K562 (cell line): ENCODE measurements at regions not wholly inside any gene's neighbourhood (a gene's known extent, or its start where the extent isn't known, plus 50 kb on each side); places are given as distances from the start of the nearest gene placed in this dataset.

ENCODE experiments used
- ATAC-seq: fragments of 200-7000 bp; cut with Tn5 transposase; 3 replicates; pipeline ENCODE4 v1.9.1; 2020; ENCODE audit warnings: moderate library complexity
- BruUV-seq: library from RNA; stranded (reverse); fragments of 400-500 nt; replicated peaks from 2 replicates; lab custom pipeline; 2021; lab: Mats Ljungman, UMichigan
- CTCF ChIA-PET: fragments of 300-600 bp; formaldehyde crosslinking; extraction: SDS; loops from one replicate; lab custom pipeline; 2021; ENCODE audit warnings: low intra/inter-chr PET ratio; lab: Yijun Ruan, JAX
- POLR2A ChIA-PET: fragments of 300-600, 350-650 bp; sonication (Branson Sonifier 250); formaldehyde crosslinking; extraction: SDS; loops from one replicate; lab custom pipeline; 2021; ENCODE audit warnings: antibody characterized with exemption, inconsistent platforms; lab: Yijun Ruan, JAX
- DNase-seq, 4 experiments: peaks; one replicate each; pipeline versions ENCODE4 v3.0.0 to v3.0.0-alpha.2; 2011 to 2018; ENCODE audit warnings: low spot score in 3 of 4, mixed read lengths in 3 of 4; ENCODE audit errors: extremely low read depth in 1 of 4
- FAIRE-seq: peaks from 2 replicates; lab custom pipeline; 2011; peaks lifted over from hg19 to GRCh38; lab: Jason Lieb, UNC
- H2AFZ ChIP-seq: 2 replicates; pipeline ENCODE4 v1.6.0; 2011; ENCODE audit warnings: low read depth, low read length, control low read depth, inconsistent platforms
- H3K27ac ChIP-seq: fragments of 200-600 bp; 3 replicates; pipeline ENCODE4 v1.8.0; 2011; ENCODE audit warnings: low read depth, mild to moderate bottlenecking, control low read depth, inconsistent platforms, low read length, moderate library complexity, mixed read lengths; ENCODE audit errors: extremely low read depth
- H3K27me3 ChIP-seq, 2 experiments: fragments of 300-600 bp in 1 of 2; 2 replicates in 1 of 2; 3 replicates in 1 of 2; pipeline versions ENCODE4 v1.6.0 to v1.8.0; 2011; ENCODE audit warnings: inconsistent platforms in 2 of 2, low read length in 2 of 2, mild to moderate bottlenecking in 1 of 2, mixed read lengths in 1 of 2, moderate library complexity in 1 of 2; ENCODE audit not compliant: control insufficient read depth in 2 of 2, insufficient read depth in 2 of 2
- H3K36me3 ChIP-seq: fragments of 300-600 bp; 3 replicates; pipeline ENCODE4 v1.8.0; 2011; ENCODE audit warnings: mild to moderate bottlenecking, low read length, inconsistent platforms; ENCODE audit not compliant: control insufficient read depth, insufficient read depth
- H3K4me1 ChIP-seq, 2 experiments: fragments of 200-600 bp in 1 of 2; replicated peaks in 1 of 2; 2 replicates in 1 of 2; 3 replicates in 1 of 2; pipeline versions ENCODE4 v1.5.1 to v1.8.0; 2011; ENCODE audit warnings: inconsistent platforms in 2 of 2, low read length in 2 of 2, mild to moderate bottlenecking in 1 of 2, mixed read lengths in 1 of 2, moderate library complexity in 1 of 2; ENCODE audit not compliant: control insufficient read depth in 2 of 2, insufficient read depth in 2 of 2
- H3K4me2 ChIP-seq: 2 replicates; pipeline ENCODE4 v1.6.1; 2011; ENCODE audit warnings: low read length, control low read depth, inconsistent platforms, mixed read lengths; ENCODE audit not compliant: insufficient read depth
- H3K4me3 ChIP-seq: fragments of 200-600 bp; sonication (generic), shearing (Covaris generic); 2 replicates; pipeline ENCODE4 v1.5.1; 2016; ENCODE audit warnings: control low read depth, inconsistent platforms
- H3K79me2 ChIP-seq: fragments of 200-600 bp; 3 replicates; pipeline ENCODE4 v1.8.0; 2011; ENCODE audit warnings: low read length, inconsistent platforms; ENCODE audit not compliant: control insufficient read depth, insufficient read depth
- H3K9ac ChIP-seq, 2 experiments: 2 replicates each; pipeline versions ENCODE4 v1.6.0 to v1.6.1; 2011; ENCODE audit warnings: low read depth in 2 of 2, low read length in 2 of 2, control low read depth in 1 of 2, inconsistent platforms in 1 of 2, mild to moderate bottlenecking in 1 of 2, mixed read lengths in 1 of 2; ENCODE audit not compliant: insufficient read depth in 1 of 2
- H3K9me1 ChIP-seq: one replicate; pipeline ENCODE4 v1.6.0; 2011; ENCODE audit warnings: inconsistent platforms, mild to moderate bottlenecking, low read length, moderate library complexity; ENCODE audit not compliant: control insufficient read depth, insufficient read depth
- H3K9me3 ChIP-seq: replicated peaks from 2 replicates; pipeline ENCODE4 v1.5.1; 2011; ENCODE audit warnings: low read depth, low read length, inconsistent platforms; ENCODE audit not compliant: control insufficient read depth, insufficient read depth
- H4K20me1 ChIP-seq: replicated peaks from 2 replicates; pipeline ENCODE4 v1.6.1; 2011; ENCODE audit warnings: low read length, inconsistent platforms, mixed read lengths; ENCODE audit not compliant: control insufficient read depth, insufficient read depth
- DDX20 ChIP-seq: fragments of 450-650 bp; IDR thresholded peaks from 2 replicates; pipeline ENCODE4 v1.6.1; 2016; ENCODE audit warnings: missing genetic modification characterization, low read depth, mild to moderate bottlenecking, missing compliant biosample characterization, moderate library complexity
- DPF2 ChIP-seq: fragments of 450-650 bp; IDR thresholded peaks from 2 replicates; pipeline ENCODE4 v1.6.1; 2016
- GTF2F1 ChIP-seq: IDR thresholded peaks from 2 replicates; pipeline ENCODE4 v1.6.1; 2011; ENCODE audit warnings: low read depth, low read length, improper control_type of control experiment
- KAT8 ChIP-seq: fragments of 450-650 bp; IDR thresholded peaks from 2 replicates; pipeline ENCODE4 v1.6.1; 2016; ENCODE audit warnings: low read depth, mild to moderate bottlenecking
- MCM2 ChIP-seq: fragments of 450-650 bp; IDR thresholded peaks from 2 replicates; pipeline ENCODE4 v1.6.1; 2017; ENCODE audit warnings: low read depth, mild to moderate bottlenecking
- MTA2 ChIP-seq: fragments of 450-650 bp; IDR thresholded peaks from 2 replicates; pipeline ENCODE4 v1.6.1; 2016; ENCODE audit warnings: low read depth
- NR2C2 ChIP-seq, 2 experiments: fragments of 200-800 bp in 1 of 2; sonication (Bioruptor generic) in 1 of 2; sonication (generic) in 1 of 2; formaldehyde crosslinking in 1 of 2; IDR thresholded peaks; 2 replicates each; pipeline versions ENCODE4 v1.6.1 to v1.8.0; 2016 to 2022; ENCODE audit warnings: mild to moderate bottlenecking in 1 of 2, missing compliant biosample characterization in 1 of 2, missing genetic modification characterization in 1 of 2, missing genetic modification reagents in 1 of 2
- POLR2AphosphoS5 ChIP-seq: IDR thresholded peaks from 2 replicates; pipeline ENCODE4 v1.6.1; 2011; ENCODE audit warnings: mild to moderate bottlenecking, low read depth, low read length, moderate library complexity; ENCODE audit not compliant: control insufficient read depth, insufficient read depth
- RBM15 ChIP-seq: fragments of 200-400 bp; formaldehyde crosslinking; IDR thresholded peaks from 2 replicates; pipeline ENCODE4 v1.6.1; 2018; ENCODE audit warnings: mild to moderate bottlenecking, low read length, moderate library complexity; ENCODE audit not compliant: insufficient read depth
- SIN3B ChIP-seq: fragments of 450-650 bp; IDR thresholded peaks from 2 replicates; pipeline ENCODE4 v1.6.1; 2017; ENCODE audit warnings: low read depth, mild to moderate bottlenecking, moderate library complexity
- TAL1 ChIP-seq: fragments of 450-650 bp; IDR thresholded peaks from 2 replicates; pipeline ENCODE4 v1.6.1; 2016; ENCODE audit warnings: mild to moderate bottlenecking
- XRCC3 ChIP-seq: fragments of 450-650 bp; IDR thresholded peaks from 2 replicates; pipeline ENCODE4 v1.6.1; 2017; ENCODE audit warnings: mild to moderate bottlenecking, moderate library complexity
- YY1 ChIP-seq, 3 experiments: IDR thresholded peaks; 2 replicates each; pipeline ENCODE4 v1.6.1; 2011; ENCODE audit warnings: low read length in 2 of 3, mild to moderate bottlenecking in 2 of 3, moderate library complexity in 2 of 3, borderline replicate concordance in 1 of 3, control low read depth in 1 of 3, low read depth in 1 of 3; ENCODE audit not compliant: insufficient read depth in 3 of 3, insufficient replicate concordance in 2 of 3, control insufficient read depth in 1 of 3, insufficient read length in 1 of 3; ENCODE audit errors: extremely low read depth in 1 of 3
- ZFX ChIP-seq: sonication (generic); formaldehyde crosslinking; IDR thresholded peaks from 2 replicates; pipeline ENCODE4 v1.8.0; 2022; ENCODE audit warnings: mild to moderate bottlenecking, missing genetic modification reagents, moderate library complexity
- ZNF445 ChIP-seq: fragments of 250-450 bp; sonication (Bioruptor Pico); IDR thresholded peaks from 2 replicates; pipeline ENCODE4 v1.4.0; 2020; ENCODE audit warnings: low read depth, mild to moderate bottlenecking, moderate library complexity
- ZNF584 ChIP-seq: fragments of 200-800 bp; sonication (Bioruptor generic); IDR thresholded peaks from 2 replicates; pipeline ENCODE4 v1.6.1; 2016; ENCODE audit warnings: low read depth, mild to moderate bottlenecking, missing genetic modification characterization, missing compliant biosample characterization
- WGBS: fragments of 100-300 bp; shearing (Covaris generic); methylation state at CpG from one replicate; pipeline ENCODE4 v1.1.6; 2016; ENCODE audit warnings: low coverage, mixed read lengths; ENCODE audit not compliant: insufficient coverage; ENCODE audit errors: missing lambda C conversion rate; 5-methylcytosine and 5-hydroxymethylcytosine counted together
- in situ Hi-C: fragments of 300-500 bp; cut with MboI; formaldehyde crosslinking; loops from 4 replicates; pipeline ENCODE4 v1.15.0; 2018; ENCODE audit warnings: inconsistent platforms, mixed read lengths
- intact Hi-C: fragments of 100-400 bp; cut with micrococcal nuclease; formaldehyde crosslinking; loops from 2 replicates; pipeline ENCODE4 v1.14.2; 2022
- TF ChIP-seq, protein P1 (sequence below), 2 experiments: IDR thresholded peaks; 2 replicates each; pipeline ENCODE4 v1.6.1; 2012; ENCODE audit warnings: improper control_type of control experiment in 2 of 2, low read depth in 2 of 2, low read length in 2 of 2, borderline replicate concordance in 1 of 2
- TF ChIP-seq, protein P2 (sequence below), 3 experiments: fragments of 200-800 bp in 1 of 3; fragments of 250-450 bp in 1 of 3; fragments of 450-650 bp in 1 of 3; sonication (Bioruptor Pico) in 1 of 3; sonication (Bioruptor generic) in 1 of 3; formaldehyde crosslinking in 1 of 3; IDR thresholded peaks; 2 replicates each; pipeline versions ENCODE4 v1.6.1 to v1.8.0; 2016 to 2022; ENCODE audit warnings: mild to moderate bottlenecking in 2 of 3, missing genetic modification characterization in 2 of 3, missing compliant biosample characterization in 1 of 3, moderate library complexity in 1 of 3

DNA sequence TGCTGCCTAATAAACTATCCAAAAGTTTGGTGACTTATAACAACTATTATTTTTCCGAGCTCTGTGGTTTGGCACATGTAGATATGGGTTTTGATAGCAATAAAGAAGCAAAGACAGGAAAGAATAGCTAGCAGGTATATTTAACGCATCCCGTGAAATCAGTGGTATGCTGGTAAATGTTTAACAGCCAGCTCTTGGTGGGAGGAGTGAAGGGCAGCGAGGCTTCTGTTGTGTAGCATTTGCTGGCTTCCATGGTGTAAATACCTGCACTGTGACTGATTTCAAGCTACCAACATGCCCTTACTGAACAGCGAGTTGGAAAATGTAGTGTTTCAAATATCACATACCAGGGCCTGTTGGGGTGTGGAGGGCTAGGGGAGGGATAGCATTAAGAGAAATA, 291.0 kb downstream of the PRDM2 start:
- H3K27me3 ChIP-seq: no peaks in the 10 kb centered on the region
- no peaks in the 10 kb centered on the region for H3K9me1 ChIP-seq
- intact Hi-C loops (no loop called here), in situ Hi-C loops (no loop called here)
- FAIRE-seq (no peak), DNase-seq (no peak), ATAC-seq (no peak)
- no peaks in the 10 kb centered on the region for H3K9me3 ChIP-seq
- no peak overlapping the region for H3K4me2 ChIP-seq
- H3K4me3 ChIP-seq: no peak overlapping the region
- H3K4me1 ChIP-seq: no peaks in the 10 kb centered on the region
- H3K79me2 ChIP-seq: no peaks in the 10 kb centered on the region
- BruUV-seq: no TSS peak
- no peak overlapping the region for H2AFZ ChIP-seq
- no peak overlapping the region for H3K27ac ChIP-seq
- no peaks in the 10 kb centered on the region for H4K20me1 ChIP-seq
- no peaks in the 10 kb centered on the region for H3K36me3 ChIP-seq
- 1% methylated on average over 5 of the region's 5 CpGs for WGBS
- H3K9ac ChIP-seq: no peak overlapping the region
- POLR2A ChIA-PET: interaction anchor here (1.3 kb wide), 1 partner anchor 10 kb away, joined by 6 read pairs; no protein-coding TSS in a partner anchor
- CTCF ChIA-PET: no interaction called here
- TF ChIP-seq, protein P1, sequence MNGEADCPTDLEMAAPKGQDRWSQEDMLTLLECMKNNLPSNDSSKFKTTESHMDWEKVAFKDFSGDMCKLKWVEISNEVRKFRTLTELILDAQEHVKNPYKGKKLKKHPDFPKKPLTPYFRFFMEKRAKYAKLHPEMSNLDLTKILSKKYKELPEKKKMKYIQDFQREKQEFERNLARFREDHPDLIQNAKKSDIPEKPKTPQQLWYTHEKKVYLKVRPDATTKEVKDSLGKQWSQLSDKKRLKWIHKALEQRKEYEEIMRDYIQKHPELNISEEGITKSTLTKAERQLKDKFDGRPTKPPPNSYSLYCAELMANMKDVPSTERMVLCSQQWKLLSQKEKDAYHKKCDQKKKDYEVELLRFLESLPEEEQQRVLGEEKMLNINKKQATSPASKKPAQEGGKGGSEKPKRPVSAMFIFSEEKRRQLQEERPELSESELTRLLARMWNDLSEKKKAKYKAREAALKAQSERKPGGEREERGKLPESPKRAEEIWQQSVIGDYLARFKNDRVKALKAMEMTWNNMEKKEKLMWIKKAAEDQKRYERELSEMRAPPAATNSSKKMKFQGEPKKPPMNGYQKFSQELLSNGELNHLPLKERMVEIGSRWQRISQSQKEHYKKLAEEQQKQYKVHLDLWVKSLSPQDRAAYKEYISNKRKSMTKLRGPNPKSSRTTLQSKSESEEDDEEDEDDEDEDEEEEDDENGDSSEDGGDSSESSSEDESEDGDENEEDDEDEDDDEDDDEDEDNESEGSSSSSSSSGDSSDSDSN (IDR thresholded peaks at IDR 0.05; ENCODE audit: borderline replicate concordance in 1 of 2, low read depth in 2 of 2, low read length in 2 of 2): no peak
- TF ChIP-seq DPF2 (no peak), SIN3B (no peak), YY1 (IDR thresholded peaks at IDR 0.05; ENCODE audit: borderline replicate concordance in 1 of 3, control insufficient read depth in 1 of 3, extremely low read depth in 1 of 3, insufficient read depth in 3 of 3, insufficient read length in 1 of 3, insufficient replicate concordance in 2 of 3, low read depth in 1 of 3, low read length in 2 of 3) (no peak), MTA2 (no peak), ZNF445 (CRISPR knock-in tag) (no peak), GTF2F1 (no peak), NR2C2 (CRISPR knock-in tag; IDR thresholded peaks at IDR 0.05) (no peak), NR2C2 (tag; IDR thresholded peaks at IDR 0.05) (no peak), DDX20 (tag) (no peak), TAL1 (no peak), POLR2AphosphoS5 (no peak), MCM2 (no peak), XRCC3 (no peak), ZFX (no peak), KAT8 (no peak), ZNF584 (CRISPR knock-in tag) (no peak), RBM15 (no peak)
- TF ChIP-seq, protein P2, sequence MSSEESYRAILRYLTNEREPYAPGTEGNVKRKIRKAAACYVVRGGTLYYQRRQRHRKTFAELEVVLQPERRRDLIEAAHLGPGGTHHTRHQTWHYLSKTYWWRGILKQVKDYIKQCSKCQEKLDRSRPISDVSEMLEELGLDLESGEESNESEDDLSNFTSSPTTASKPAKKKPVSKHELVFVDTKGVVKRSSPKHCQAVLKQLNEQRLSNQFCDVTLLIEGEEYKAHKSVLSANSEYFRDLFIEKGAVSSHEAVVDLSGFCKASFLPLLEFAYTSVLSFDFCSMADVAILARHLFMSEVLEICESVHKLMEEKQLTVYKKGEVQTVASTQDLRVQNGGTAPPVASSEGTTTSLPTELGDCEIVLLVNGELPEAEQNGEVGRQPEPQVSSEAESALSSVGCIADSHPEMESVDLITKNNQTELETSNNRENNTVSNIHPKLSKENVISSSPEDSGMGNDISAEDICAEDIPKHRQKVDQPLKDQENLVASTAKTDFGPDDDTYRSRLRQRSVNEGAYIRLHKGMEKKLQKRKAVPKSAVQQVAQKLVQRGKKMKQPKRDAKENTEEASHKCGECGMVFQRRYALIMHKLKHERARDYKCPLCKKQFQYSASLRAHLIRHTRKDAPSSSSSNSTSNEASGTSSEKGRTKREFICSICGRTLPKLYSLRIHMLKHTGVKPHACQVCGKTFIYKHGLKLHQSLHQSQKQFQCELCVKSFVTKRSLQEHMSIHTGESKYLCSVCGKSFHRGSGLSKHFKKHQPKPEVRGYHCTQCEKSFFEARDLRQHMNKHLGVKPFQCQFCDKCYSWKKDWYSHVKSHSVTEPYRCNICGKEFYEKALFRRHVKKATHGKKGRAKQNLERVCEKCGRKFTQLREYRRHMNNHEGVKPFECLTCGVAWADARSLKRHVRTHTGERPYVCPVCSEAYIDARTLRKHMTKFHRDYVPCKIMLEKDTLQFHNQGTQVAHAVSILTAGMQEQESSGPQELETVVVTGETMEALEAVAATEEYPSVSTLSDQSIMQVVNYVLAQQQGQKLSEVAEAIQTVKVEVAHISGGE (CRISPR knock-in tag; IDR thresholded peaks at IDR 0.05): no peak
